GM21526 (cell line): ENCODE measurements at regions not wholly inside any gene's neighbourhood (a gene's known extent, or its start where the extent isn't known, plus 50 kb on each side); places are given as distances from the start of the nearest gene placed in this dataset.
"Not testable (repeated sequence)": the region's sequence is repeated elsewhere in the genome, so short reads cannot be mapped to it uniquely, and the experiment has no call there.

ENCODE experiments used
- ATAC-seq: cut with Tn5 transposase; IDR thresholded peaks from one replicate; pipeline ENCODE4 v1.9.1; 2021; ENCODE audit warnings: moderate library complexity; ENCODE audit not compliant: unreplicated experiment, low FRiP score

DNA sequence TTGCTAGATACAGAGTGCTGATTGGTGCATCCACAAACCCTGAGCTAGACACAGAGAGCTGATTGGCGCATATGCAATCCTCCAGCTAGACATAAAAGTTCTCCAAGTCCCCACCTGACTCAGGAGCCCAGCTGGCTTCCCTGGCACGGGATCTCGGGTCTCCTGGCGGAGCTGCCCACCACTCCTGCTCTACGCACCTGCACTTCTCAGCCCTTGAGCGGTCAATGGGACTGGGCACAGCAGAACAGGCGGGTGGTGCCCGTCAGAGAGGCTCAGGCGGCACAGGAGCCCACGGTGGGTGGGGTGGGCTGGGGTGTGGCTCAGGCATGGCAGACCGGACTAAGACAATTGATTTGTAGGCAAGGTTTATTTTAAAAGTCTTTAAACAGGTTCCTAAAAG lies 1365.5 kb downstream of the FAM181B start:
- no peak for ATAC-seq

DNA sequence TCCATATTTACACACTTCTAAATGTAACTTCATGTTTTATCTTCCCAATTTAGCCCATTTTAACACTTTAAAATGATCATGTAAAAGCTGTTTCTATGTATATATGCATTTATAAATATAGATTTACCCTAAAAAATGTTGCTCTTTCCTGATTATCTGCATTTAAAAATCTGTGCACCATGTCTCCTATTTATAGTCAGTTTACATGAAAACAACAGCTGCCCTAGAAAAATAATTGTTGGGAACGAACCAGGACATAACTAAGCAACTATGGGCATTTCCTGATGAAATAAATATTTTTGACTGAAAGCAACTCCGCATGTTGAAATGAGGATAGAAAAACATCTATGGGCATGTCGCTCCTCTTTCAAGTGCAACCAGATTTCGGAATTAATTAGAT lies 1368.2 kb downstream of the FAM181B start:
- ATAC-seq = no peak

DNA sequence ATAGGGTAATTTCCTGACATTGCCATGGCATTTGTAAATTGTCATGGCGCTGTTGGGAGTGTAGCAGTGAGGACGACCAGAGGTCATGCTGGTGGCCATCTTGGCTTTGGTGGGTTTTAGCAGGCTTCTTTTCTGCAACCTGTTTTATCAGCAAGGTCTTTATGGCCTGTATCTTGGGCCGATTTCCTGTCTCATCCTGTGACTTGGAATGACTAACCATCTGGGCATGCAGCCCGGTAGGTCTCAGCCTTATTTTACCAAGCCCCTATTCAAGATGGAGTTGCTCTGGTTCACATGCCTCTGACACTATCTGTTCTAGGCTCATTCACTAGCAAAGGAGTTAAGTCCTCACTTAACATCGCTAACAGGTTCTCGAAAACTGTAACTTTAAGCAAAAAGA lies 1374.2 kb downstream of the FAM181B start:
- ATAC-seq = no peak

DNA sequence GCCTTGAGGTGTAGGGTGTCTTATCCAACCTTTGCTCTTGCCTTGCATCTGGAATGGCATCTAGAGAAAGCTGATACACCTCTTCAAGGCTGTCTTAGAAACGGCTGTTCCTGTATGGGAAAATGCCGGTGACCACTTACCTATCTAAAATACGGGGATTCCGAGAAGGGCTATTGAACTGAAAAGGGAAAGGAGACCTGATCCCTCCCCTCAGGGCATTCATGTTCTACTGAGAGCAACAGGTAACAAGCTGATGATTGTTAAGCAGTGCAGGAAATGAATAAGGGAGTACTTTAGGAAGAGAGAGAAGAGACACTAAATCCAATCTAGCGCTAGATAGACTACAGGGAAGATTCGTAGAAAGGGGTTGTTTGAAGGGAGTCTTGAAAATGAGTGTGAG lies 1388.1 kb downstream of the FAM181B start:
- no peak for ATAC-seq

DNA sequence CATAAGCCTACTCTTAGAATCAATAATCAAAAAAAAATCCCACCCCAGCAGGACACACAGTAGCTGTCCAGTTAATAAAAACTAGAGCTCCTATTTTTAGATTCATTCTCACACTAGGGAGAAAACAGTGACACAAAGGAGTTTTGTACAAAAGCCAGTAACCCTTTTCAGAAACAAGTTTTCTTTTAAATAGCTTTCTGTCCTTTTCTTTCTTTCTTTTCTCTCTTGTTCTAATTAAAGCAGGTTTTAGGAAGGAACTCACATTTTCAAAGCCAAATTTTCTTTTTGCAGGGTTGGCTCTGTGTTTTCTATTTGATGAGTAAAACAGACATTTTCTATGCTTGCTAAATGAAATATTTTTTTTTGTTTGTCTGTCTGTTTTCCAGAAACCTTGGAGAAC lies 1390.7 kb downstream of the FAM181B start:
- ATAC-seq = no peak

DNA sequence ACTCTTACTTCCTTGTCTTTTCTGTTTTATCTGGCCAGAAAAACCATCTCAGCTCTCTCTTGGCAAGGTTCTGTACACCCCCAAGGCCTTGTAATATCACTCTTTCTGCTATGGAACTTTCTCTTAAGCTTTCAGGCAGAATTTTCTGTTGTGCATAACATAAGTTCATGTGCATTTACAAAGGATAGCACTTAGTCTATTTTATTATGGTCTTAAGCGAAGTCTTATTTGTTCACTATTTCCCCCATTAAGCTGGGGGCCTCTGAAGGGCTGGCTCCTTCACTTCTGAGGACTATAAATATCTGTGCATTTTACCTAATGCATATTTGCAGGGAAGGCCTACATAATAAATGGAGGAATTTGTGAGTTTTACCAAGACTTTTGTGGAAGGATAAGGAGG lies 1393.4 kb downstream of the FAM181B start:
- no peak for ATAC-seq

DNA sequence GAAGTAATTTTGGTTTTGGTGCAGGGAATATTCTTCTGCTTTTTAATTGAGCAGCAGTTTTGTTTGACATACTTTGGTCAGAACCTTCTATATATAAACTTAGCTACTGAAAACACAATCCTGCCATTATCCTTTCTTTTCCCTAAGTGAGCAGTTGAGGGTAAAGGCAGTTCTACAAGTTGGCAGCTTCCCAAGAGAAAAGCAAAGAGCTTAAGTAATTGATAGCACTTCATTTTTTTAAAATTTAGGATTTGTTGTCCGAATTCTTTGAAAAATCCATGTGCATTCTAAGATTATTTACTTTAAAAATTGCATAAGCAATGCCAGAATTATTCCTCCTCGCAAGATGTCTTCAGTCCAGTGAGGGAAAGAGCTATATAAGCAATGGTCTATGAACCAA lies 1394.1 kb downstream of the FAM181B start:
- ATAC-seq = no peak

DNA sequence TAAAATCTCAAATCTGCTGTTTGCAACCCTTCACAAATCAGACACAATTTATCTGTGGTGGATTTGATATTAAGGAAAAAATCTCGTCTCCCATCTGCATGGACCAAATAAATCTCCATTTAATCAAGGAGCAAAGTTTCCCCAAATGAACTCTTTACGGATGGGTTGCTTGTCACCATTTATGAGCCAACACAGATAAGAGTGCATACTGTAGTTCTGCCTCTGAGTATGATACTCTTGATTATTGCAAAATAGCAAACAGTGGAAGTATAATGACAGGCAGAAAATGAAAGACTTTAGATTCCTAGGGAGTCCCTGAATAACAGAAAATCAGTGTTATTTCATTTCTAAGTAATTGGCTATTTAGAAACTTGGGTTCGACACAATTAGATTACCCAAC lies 1395.9 kb downstream of the FAM181B start:
- no peak for ATAC-seq

DNA sequence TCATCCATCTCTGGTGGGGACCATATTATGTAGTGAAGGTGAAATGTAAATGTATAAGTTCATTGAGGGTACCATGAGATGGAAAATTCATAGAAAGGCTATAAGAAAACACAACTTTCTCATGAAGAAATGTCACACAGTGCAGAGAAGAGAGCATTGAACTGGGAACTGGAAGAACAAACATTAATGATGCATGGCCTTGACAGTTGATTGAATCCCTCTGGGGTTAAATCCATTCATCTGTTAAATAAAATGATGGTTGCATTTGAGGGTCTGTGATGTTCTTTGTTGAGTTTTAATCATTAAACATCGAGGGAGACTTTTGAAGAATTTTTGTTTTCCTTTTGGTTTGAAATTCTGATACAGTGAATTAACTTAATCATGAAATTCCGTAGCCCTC lies 1401.4 kb downstream of the FAM181B start:
- no peak for ATAC-seq

DNA sequence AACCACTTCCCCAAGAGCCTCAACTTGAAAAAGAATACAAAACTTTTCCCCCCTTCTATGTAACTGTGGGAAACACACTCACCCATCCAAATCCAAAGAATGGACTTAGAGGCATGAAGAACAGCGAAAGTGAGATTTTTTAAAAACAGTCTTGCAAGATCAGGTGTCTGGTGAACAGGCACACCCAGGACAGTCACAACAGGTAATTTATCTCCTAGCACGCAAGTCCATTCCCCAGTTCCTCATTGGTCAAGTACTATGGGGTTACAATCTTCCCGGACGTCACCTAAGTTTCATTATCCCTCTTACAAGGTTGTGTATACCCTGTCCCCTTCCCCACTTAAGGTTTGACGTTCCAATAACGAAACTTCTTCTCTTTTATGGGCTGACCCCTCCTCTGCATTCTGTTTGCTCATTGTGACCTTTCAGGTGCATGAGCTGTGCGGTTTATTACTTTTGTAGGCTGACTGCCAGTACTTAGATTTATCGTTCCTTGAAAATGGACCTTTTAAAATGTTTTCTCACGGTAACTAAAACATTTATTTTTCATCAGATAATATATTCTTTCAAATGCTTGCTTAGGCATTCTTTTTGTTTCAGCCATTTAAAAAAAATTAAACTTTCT lies 1401.9 kb downstream of the FAM181B start:
- no peak for ATAC-seq

DNA sequence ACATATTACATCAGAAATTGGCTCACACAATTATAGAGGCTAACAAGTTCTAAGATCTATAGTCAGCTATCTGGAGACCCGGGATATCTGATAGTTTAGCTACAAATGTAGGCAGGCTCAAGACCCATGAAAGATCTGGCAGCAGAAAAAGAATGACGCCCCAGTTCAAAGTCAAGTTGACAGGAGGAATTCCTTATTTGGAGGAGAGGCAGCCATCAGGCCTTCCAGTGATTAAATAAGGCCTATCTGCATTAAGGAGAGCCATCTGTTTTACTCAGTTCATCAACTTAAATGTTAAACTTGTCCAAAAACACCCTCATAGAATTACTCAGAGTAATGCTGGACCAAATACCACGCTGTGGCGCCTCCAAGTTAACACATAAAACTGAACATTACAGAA lies 1402.6 kb downstream of the FAM181B start:
- no peak for ATAC-seq

DNA sequence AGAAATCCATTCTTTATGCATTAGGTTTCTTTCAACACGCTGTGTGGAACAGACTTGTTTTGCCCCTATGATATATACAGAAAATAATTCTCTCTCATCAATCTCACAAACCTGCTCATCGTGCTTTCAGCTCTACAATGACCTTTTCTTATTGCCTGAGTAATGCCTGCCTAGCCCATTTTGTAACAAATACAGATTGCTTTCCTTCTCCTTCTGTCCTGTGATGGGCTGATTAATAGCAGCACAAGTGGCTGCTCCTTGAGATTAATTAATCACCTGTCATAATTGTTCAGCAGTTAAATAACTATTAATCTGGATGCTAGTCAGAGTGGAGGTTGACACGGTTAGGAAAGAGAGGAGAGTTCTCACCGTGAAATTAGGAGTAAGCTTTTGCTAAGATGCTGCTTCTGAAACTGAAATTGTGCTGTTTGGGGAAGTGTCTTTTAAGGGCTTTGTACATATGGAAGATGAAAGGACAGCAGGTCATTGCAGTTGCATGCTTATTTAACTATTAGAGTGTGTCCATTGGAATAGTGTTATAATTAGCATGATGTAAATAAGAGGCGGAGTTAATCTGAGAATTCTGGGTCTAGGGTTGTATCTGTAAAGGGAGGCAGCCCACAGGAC lies 1430.5 kb downstream of the FAM181B start:
- no peak for ATAC-seq

DNA sequence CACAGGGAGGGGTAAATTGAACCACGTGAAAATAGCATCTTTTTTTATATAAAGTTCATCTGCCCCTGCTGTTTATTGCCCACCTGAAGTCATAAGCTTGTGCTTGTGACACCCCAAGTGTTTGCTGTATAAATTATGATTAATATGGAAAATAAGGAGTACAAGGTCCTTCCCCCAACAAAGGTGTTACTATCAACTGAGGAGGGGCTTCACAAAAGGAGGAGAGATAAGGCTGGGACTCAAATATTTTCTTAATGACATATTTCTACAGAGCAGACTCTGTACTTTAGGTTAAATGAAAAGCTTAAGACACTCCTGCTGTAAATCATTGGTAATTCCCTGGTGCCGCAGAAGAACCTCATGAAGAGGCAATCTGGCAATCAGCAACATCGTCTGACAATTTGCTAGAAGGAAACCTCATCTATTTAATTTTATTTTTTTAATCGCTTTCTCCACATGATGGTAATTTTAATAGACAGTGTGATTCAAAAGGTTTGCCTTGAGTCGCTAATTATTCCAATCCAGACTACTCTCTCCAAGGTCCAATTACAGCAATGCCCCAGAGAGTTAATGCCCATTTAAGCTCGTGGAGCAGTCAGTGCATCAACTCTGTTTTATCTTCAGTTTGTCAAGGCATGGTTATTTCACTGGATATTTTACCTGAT lies 1432.4 kb downstream of the FAM181B start:
- ATAC-seq = no peak

DNA sequence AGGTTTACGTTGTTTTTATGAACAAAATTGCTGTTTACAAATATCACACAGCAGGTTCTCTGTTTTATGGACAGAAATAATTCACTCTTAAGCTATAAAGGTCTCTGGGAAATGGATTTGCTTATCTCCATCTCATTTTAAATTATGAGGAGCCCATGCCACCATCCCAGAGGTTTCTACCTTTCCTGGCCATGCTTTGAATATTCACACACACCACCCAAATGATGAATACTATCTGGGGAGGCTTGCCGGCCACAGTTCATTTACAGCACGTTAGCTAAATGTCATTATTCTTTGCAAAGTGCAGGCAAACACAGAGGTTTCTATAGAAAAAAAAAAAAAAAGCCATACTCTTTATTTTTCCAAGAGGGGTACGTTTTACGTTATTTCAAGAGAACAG lies 1446.7 kb downstream of the FAM181B start:
- no peak for ATAC-seq

DNA sequence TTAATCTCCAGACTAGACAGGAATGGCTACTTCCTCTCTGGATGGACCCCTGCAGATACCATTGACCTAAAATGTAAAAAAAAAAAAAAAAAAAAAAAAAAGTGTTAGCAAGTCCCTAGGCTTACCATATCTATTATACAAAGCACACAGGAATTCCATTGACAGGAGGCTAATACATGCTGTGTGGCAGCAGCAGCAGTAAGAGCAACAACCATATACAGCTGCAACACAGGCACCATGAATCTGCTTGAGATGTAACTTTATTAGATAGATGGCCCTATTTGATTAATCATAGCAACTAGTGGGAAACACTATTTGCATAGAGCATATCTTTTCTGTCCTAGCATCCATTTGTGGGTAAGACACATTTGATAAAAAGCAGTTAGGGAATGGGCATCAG lies 1447.1 kb downstream of the FAM181B start:
- ATAC-seq = no peak

DNA sequence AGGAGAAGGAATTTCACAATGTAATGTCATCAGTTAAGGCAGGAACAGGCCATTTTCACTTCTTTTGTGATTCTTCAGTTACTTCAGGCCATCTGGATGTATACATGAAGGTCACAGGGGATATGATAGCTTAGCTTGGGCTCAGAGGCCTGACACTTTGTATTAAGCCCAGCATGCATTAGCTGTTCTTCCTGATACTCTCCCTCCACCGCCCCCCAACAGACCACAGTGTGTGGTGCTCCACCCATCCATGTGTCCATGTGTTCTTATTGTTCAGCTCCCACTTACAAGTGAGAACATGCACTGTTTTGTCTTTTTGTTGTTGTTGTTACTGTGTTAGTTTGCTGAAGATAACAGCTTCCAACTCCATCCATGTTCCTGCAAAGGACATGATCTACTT lies 1453.4 kb downstream of the FAM181B start:
- not testable (repeated sequence) for ATAC-seq

DNA sequence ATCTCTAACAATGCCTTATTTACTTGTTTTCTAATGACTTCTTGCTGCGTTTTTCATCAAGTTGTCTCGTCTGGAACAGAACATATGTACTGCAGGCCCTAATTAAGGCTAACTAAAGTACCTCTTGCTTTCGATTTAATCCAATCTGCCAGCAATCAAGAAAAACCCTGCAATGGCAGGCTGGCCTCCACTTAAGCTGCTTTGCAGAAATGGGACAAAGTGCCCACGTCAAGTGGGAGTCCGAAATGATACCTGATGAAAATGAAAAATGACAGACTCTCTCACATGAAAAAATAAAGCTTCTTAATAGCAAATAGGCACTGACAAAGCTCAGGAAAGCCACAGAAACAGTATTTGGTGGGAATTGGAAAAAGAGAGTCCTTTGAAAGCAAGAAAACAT lies 1454.7 kb downstream of the FAM181B start:
- ATAC-seq = no peak

DNA sequence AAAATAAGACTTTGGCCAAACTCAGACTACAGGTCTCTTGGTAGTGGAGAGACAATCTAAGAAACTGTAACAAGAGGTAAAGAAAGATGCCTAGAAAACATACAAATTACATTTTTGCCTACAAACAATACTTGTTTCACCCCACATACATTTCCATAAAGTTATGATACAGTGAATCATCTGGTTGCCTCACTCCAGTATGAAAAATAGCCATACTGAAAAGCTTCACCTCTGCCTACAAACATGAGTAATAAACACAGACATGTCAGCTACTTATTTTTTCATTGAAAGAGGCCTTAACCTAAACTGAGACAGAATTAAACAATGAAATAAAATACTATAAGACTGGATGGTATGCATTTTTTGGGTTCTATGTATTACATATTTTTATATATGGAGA lies 1463.0 kb downstream of the FAM181B start:
- no peak for ATAC-seq

DNA sequence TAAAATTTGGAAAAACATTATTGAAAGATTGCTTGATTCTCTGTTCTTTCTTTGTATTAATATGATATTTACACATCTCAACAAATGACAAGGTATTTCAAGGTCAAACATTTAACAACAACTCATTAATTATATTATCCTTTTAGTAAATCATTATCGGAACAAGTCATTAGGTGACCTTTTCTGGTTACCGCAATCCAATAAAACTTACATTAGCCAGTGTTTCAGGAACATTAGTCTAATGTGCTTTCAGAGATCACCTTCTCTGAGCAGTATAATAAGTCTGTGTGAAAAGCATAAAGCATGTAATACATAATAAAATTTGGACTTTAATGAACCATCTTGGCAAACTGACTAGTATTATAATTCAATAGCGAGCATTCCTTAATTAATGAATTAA lies 1466.4 kb downstream of the FAM181B start:
- ATAC-seq = no peak

DNA sequence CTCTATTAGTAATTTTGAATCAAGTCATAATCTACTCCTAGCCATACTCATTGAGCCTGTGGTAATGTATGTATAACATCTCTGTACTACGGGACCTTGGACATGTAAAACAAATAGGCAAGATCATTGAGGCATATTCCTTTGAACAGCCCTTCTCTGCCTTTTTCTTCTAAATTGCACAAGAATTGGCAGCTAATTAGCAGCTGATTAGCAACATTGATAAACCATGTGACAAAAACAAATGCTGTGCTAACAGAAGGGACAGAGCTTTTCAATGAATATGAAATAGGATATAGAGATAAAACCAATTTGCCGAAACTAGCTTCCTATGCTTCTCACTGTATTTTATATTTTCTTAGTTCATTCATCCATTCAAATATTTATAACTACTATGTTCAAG lies 1474.2 kb downstream of the FAM181B start:
- ATAC-seq = no peak

DNA sequence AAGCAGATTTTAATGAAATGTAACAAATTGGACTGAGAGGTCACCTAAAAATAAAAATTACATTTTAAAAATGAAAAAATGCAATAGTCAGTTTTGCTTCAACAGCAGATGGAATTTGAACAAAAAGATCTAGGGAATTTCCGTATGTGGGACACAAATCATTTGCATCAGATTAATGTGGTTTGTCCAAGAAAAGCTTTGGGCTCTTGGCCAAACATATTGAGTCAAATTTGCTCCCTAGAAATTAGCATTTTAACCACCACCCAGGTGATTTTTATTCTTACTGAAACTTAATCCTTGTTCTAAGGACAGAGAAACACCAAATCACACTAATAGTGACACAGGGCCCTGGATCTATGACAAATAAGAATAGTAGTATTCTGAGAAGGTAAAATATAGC lies 1477.8 kb downstream of the FAM181B start:
- ATAC-seq = no peak

DNA sequence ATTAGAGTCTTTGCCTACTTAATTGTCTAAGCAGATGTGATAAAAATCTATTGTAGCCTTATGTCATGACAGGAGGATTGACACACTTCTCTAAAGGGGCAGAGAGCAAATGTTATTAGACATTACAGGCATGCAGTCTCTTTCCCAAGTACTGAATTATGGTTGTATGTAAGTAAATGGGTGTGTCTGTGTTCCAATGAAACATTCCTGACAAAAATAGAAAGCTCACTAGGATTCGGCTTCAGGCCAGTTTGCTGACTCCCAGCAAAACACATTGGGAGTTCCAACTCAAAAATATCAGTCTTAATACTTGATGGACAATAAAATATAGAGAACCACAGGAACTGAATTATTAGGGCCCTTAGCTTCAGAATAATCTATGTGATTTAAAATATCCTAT lies 1480.4 kb downstream of the FAM181B start:
- no peak for ATAC-seq
